ENCODE measurements at regions not wholly inside any gene's neighbourhood (a gene's known extent, or its start where the extent isn't known, plus 50 kb on each side); places are given as distances from the start of the nearest gene placed in this dataset.

GRCh38 chr17:27982688-27983087 lies 59.8 kb upstream of the NLK start:
- ATAC-seq (no peak), DNase-seq (no peak)
- H3K9me3 ChIP-seq, result no peaks in the 10 kb centered on the region
- H3K4me1 ChIP-seq, result peaks cover 6 to 56% (median 18%) of the 10 kb centered on the region in 9 donors
- 89 to 91% methylated on average over 2 of the region's 2 CpGs for WGBS, 2 donors
- intact Hi-C loops (cut with DNase I), result loop anchor here in 3 of 10 donors (10.0 kb wide), 4 partner anchors 52 to 132 kb away; partner anchors contain the start of genes LYRM9 (in 1 of the 3) and NLK (in 1 of the 3)
- TF ChIP-seq, protein P1, sequence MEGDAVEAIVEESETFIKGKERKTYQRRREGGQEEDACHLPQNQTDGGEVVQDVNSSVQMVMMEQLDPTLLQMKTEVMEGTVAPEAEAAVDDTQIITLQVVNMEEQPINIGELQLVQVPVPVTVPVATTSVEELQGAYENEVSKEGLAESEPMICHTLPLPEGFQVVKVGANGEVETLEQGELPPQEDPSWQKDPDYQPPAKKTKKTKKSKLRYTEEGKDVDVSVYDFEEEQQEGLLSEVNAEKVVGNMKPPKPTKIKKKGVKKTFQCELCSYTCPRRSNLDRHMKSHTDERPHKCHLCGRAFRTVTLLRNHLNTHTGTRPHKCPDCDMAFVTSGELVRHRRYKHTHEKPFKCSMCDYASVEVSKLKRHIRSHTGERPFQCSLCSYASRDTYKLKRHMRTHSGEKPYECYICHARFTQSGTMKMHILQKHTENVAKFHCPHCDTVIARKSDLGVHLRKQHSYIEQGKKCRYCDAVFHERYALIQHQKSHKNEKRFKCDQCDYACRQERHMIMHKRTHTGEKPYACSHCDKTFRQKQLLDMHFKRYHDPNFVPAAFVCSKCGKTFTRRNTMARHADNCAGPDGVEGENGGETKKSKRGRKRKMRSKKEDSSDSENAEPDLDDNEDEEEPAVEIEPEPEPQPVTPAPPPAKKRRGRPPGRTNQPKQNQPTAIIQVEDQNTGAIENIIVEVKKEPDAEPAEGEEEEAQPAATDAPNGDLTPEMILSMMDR (IDR thresholded peaks at IDR 0.05), result no peak
- no peak overlapping the region for H3K4me3 ChIP-seq
- peaks cover 0 to 6% (median 0%) of the 10 kb centered on the region in 7 donors for H3K27me3 ChIP-seq
- H3K27ac ChIP-seq, result no peak overlapping the region
- H3K36me3 ChIP-seq, result no peaks in the 10 kb centered on the region

GRCh38 chr17:27983853-27984252 lies 58.6 kb upstream of the NLK start:
- Histone ChIP-seq H3K9me3 (no peaks in the 10 kb centered on the region), H3K27ac (peak overlapping the region in 4 of 10 donors; percentile 69 to 86 (median 78)), H3K36me3 (no peaks in the 10 kb centered on the region), H3K4me3 (no peak overlapping the region), H3K4me1 (peaks cover 6 to 49% (median 18%) of the 10 kb centered on the region in 9 donors), H3K27me3 (peaks cover 0 to 6% (median 0%) of the 10 kb centered on the region in 7 donors)
- TF ChIP-seq, protein P1 (IDR thresholded peaks at IDR 0.05), result no peak
- intact Hi-C loops (cut with DNase I), result loop anchor here in 3 of 10 donors (10.0 kb wide), 4 partner anchors 51 to 131 kb away; partner anchors contain the start of genes LYRM9 (in 1 of the 3) and NLK (in 1 of the 3)
- DNase-seq (no peak), ATAC-seq (no peak)
- WGBS, 2 donors, result 82 to 90% methylated on average over 1 of the region's 1 CpG

DNA sequence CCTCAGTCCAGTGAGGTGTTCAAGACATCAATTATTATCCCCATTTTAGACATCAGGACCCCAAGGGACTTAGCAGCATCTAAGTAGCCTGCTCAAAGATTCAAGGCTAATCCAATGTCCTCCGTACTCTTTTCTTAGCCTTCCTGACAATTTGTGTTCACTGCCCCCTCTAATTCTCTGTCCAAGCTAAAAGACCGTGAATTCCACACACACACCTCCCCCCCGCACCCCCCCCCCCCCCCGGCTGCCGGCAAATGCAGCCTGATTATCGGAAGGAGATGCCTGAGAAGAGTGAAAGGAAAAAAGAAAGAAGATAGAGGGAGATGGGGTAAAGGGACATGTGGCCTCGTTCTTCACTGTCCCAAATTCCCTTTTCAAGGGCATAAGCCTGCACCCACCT lies 58.1 kb upstream of the NLK start:
- DNase-seq (no peak), ATAC-seq (no peak)
- H3K4me1 ChIP-seq, result peaks cover 6 to 45% (median 18%) of the 10 kb centered on the region in 9 donors
- H3K36me3 ChIP-seq, result no peaks in the 10 kb centered on the region
- H3K27ac ChIP-seq, result peak overlapping the region in 9 of 10 donors; percentile 36 to 86 (median 52)
- intact Hi-C loops (cut with DNase I), result loop anchor here in 3 of 10 donors (10.0 kb wide), 4 partner anchors 50 to 130 kb away; partner anchors contain the start of genes LYRM9 (in 1 of the 3) and NLK (in 1 of the 3)
- H3K4me3 ChIP-seq, result peak overlapping the region in 1 of 10 donors; percentile 21
- TF ChIP-seq, protein P1 (IDR thresholded peaks at IDR 0.05), result no peak
- no peaks in the 10 kb centered on the region for H3K9me3 ChIP-seq
- WGBS, 2 donors, result 16 to 34% methylated on average over 6 to 7 of the region's 7 CpGs
- peaks cover 0 to 6% (median 0%) of the 10 kb centered on the region in 7 donors for H3K27me3 ChIP-seq

DNA sequence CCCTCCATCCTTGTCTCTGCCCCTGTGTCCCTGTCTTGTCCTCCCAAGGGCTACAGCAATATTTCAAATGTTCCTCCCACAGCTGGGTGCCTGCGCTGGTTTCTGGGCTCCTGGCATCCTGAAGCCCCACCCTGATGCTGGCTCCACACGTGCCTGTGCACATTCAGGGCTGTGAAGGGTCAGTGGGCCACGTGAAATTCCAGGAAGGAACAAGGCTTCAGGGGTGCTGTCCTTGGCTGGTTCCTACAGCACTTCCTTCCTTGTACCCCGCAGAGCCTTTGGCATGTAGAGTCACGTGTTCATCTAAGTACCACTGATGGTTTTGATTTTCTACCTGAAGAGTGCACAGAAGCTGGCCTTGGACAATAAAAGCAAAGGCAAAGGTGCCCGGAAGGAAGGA lies 57.7 kb upstream of the NLK start:
- Histone ChIP-seq H3K27me3 (peaks cover 0 to 6% (median 0%) of the 10 kb centered on the region in 7 donors), H3K4me3 (peak overlapping the region in 3 of 10 donors; percentile 1 to 21 (median 13)), H3K27ac (peak overlapping the region in 9 of 10 donors; percentile 36 to 86 (median 52)), H3K4me1 (peaks cover 6 to 45% (median 18%) of the 10 kb centered on the region in 9 donors), H3K36me3 (no peaks in the 10 kb centered on the region), H3K9me3 (no peaks in the 10 kb centered on the region)
- TF ChIP-seq, protein P1 (IDR thresholded peaks at IDR 0.05), result no peak
- intact Hi-C loops (cut with DNase I), result loop anchor here in 3 of 10 donors (10.0 kb wide), 4 partner anchors 50 to 130 kb away; partner anchors contain the start of genes LYRM9 (in 1 of the 3) and NLK (in 1 of the 3)
- ATAC-seq (peak; percentile 23 to 77 (median 54)), DNase-seq (peak in 1 of 2 donors; percentile 21)
- 35 to 45% methylated on average over 6 of the region's 6 CpGs for WGBS, 2 donors
